ENCODE measurements at regions not wholly inside any gene's neighbourhood (a gene's known extent, or its start where the extent isn't known, plus 50 kb on each side); places are given as distances from the start of the nearest gene placed in this dataset.
A peak's percentile ranks its signal among the peaks of the same experiment; 100 is the strongest.

GRCh38 chr3:124201226-124201625 lies 209.3 kb upstream of the ROPN1 start:
- no peak for DNase-seq

DNA sequence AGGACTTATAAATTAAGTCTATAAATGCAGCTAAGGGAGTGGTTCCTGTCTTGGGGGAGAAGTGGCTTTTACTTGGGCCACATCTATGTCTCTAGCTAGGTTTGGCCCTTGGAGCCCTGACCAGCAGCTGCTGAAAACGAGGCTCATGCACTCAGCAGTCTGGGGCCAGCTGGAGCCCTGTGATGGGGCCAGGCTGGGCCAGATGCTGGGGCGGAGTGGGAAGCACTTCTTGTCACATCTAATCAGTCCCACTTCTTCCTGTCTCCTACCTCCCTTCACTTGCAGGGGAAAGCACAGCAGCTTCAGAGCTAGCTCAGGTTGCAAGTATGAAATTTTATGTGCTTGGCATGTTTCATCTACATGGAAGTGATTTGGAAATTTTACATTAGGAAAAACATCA lies 209.9 kb upstream of the ROPN1 start:
- DNase-seq, result peak; percentile 89 to 96

DNA sequence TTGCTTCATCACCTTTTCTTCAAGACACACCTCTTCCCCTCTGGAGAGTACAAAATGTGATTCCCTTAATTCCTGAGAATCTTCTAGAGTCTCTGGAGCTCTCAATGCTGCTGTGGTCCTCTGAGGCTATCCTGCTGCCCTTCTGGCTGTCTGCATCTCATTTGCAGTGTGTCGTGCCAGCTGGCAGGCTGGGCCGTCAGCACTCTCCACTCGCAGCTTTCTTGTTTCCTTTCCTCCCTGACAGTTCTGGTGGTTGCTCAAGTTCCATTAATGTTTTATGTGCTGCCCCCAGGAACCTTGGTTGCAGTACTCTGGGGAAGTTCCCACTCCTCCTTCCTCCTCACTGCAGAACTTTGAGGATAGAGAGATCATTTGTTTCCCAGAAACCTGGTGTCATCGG lies 210.8 kb upstream of the ROPN1 start:
- peak; percentile 50 to 80 for DNase-seq

DNA sequence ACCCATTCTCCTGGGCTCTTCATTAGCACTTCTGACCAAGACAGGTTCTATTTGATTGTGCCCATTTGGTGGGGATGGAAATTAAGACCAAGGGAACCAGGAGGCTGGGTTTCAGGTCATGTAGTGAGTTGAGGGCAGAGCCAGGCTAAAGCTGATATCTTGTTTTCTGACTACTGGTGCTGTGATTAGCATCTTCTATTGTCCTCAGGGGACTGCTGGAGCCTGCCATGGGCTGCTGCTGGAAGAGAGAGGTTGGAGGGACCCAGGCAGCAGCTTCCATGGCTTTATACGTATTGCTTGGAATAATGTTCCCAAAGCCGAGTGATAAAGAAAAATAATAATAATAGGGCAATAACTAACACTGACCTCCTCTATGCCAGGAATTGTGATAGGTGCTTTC lies 211.4 kb upstream of the ROPN1 start:
- DNase-seq, result no peak

DNA sequence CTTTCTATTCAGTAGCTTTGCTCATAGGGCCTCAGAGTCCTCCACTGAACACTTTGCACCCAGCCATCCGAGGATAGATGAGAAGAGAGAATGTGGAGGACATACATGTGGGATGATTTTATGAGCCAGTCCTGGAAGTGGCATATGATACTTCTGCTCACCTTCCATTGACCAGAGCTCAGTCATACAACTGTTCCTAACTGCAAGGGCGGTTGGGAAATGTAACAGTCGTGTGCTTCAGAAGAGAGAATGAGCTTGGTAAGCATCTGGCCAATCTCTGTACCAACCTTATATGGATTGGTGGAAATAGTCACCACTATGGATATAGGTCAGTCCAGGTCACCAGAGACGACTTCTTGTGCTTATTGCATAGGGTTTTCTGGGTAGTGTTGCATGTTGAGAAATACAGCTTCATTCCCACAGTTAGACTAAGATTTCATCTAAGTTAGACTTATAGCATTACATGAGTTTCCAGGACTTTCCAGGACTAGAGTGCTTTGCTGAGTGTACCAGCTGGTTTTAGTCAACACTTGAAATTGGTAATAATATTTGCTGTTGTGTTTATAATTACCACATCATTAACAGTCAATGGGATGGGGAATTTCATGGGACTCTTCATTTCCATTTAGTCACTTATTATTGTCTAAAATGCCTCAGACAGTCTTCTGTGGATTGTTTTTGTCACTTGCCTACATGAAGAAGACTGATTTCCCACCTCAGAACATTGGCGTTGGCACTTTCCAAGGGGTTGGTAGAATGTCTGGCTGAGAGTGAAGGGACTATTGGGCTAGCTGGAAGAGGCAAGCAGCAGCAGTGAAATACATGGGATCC lies 214.5 kb upstream of the ROPN1 start:
- no peak for DNase-seq

DNA sequence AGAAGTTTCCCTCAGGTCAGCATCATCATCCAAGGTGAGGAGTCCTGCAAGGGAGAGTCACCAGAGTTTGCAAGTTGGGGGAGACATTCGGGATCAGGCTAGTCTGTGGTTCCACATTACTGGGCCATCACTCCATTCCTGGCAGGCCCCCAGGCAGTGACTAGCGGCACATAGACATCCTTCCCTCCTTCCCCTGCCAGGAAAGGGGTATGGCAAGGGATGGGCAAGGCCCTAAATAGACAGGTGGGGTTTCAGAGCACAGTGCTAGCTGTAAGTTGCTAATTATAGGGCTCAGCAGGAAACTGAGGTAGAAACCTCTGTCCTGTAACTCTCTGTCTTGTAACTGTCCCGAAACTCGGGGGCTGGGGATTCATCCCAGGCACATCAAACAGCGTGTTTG lies 215.2 kb upstream of the ROPN1 start:
- no peak for DNase-seq

GRCh38 chr3:124207873-124208485 lies 216.1 kb upstream of the ROPN1 start:
- DNase-seq, result no peak

DNA sequence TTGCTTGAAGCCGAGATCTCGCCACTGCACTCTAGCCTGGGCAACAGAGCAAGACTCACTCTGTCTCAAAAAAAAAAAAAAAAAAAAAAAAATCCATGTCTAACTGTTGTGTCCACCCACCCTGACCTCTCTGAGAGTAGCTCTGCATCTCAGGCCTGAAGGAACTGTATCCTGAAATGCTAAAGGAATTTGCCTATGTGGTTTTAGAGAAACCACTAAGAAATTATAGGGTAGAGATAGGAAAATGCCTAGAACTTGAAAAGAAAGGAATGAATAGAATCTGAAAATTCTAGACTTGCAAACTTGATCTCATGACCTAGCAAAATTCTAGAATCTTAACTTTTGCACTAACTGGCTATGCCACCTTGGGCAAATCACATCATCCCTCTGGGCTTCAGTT lies 217.5 kb upstream of the ROPN1 start:
- no peak for DNase-seq

DNA sequence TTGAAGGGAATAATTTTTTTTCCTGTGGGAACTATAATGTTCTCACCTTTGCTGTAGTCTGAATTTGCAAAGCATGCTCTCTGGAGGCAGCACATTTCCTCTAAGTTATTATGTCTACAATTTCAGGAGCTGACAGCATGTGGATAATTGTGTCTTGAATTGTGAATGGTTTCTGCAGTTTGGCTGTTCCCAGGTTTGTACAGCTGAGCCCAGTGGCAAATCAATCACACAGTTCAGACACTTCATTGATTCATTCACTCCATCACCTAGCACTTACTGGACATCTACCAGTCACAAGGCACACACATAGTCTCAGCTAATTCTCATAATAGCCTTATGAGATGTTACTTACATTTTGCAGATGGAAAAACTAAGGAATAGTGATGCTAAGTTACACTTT lies 219.0 kb upstream of the ROPN1 start:
- no peak for DNase-seq

DNA sequence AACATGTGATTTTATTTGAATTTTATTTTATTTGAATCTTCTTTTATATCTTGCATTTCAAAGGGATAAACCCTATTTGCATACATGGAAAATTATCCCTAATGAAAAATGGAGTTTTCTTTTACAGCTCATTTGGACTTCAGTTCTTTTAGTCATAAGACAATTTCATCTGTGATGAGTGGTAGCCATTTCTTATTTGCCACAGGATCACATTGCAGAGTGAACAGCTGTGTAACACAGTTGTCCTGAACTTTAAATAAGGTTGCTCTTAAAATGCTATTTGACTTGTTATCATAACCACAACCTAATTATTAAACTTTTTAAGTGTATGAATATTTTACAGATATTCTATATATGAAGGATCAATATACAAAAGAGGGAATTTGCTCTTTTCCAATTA lies 221.7 kb upstream of the ROPN1 start:
- DNase-seq, result peak in 1 of 2 experiments; percentile 39

GRCh38 chr3:124217542-124217941 lies 225.6 kb upstream of the ROPN1 start:
- DNase-seq, result no peak

GRCh38 chr3:124221422-124221821 lies 229.5 kb upstream of the ROPN1 start:
- DNase-seq, result no peak

DNA sequence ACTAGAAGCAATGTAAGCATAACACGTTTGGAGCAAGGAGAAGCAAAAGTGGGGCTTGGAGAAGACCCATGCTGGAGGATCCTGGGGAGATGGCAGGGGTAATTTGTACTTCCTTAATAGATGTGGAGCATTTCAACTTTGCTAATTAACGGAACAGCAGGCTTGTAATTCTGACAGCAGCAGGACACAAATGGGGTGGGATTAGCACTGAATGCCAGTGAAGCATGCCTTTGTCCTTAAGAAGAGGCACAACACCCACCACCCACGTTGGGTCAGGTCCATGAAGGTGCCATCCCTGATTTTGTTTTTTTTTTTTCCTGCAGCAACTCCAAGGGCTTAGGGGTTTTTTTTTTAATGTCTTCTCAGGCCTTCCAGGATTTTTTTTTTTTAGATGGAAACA lies 231.9 kb upstream of the ROPN1 start:
- peak in 1 of 2 experiments; percentile 69 for DNase-seq

DNA sequence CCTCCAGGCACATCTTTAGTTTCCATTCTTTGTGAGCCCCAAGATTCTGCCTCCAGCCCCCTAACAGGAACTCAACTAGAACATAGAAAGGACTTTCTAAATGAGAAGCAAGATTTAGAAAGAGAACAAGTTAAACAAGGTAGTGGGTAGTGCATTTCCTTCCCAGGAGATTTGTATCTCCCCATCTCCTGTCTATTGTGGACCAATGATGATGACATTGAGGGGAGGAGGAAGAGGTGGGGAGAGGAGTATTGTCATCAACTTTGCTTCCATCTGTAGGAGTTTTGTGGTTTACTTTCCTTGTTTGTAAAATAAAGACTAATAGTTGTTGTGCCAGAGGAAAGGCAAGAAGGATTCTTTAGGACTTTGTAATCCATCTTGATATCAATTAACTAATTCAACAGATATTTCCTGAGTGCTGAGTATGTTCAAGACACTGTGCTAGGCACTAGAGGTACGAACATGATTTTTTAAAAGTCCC lies 235.3 kb upstream of the ROPN1 start:
- no peak for DNase-seq

DNA sequence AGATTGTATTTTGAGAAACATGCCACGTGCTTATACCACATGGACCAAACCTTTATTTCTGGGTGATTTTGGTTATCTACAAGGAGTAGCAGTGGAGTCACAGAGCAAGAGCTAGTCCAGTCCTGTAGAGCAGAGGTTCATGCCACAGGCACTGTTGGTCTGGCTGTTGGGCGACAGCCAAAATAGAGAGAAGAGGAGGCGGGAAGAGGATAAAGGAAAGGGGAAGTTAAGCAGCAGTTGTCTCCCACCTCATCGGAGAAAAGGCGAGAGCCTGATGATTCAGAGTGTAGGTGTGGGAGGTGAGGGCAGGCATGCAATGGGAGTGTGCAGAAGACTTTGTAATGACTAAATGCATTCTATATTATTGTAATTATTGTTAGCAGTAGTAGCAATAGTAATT lies 237.5 kb upstream of the ROPN1 start:
- DNase-seq, result no peak

DNA sequence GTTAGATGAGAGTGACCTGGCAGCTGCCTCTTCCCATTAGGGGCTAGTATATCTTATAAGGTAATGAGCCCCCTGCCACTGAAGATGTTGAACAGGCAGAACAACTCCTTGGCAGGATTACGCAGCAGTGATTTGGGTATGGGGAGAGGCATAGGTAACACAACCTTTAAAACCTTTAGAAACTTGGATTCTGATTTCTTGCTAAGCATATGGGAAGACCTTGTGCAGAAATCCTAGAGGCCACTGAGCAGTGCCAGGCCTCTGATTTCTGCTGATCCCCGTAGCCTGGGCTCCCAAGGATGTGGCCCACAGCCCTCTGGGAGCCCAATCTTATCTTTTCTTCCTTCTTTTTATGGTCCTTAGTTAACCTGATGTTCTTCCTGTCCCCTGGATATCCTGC lies 237.9 kb upstream of the ROPN1 start:
- DNase-seq, result no peak

DNA sequence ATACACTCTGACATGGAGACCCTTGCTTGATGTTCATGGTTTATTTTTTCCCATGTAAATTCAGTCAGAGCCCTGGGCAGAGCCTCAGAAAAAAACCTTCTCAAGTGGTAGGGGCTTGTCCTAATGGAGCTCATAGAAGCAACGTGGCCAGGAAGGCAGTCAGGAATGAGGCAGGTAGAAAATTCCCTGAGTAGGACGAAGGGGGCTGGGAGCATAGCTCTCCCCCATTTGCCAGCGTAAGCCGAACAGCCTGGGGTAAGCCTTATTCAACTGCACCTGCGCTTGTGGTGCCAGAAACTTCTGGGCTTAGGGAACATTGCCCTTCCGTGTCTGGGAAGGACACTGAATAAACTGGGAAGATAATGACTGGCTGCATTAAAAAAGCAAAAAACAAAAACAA lies 238.5 kb upstream of the ROPN1 start:
- no peak for DNase-seq

GRCh38 chr3:124230998-124231397 lies 239.1 kb upstream of the ROPN1 start:
- no peak for DNase-seq

- no peak for DNase-seq
Measured at GRCh38 chr3:124234852-124235252, 242.9 kb upstream of the ROPN1 start.

DNA sequence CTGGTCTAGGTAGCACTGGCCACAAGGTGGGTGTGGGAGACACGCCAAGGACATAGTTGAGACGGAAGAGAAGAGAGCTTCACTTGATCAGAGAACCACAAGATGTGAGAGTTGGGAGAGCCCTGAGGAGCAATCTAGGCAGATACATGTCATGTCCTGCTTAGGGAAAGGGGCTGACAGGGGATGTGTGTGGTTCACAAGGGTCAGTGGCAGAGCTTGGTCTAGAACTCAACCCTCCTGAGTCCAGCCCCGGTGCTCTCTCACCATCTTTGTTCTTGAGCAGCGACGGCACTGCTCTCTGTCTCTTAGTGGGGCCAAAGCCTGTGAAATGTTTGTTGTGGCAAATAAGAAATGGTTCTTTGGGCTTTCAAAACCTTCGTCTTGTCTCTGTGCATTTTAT lies 243.5 kb upstream of the ROPN1 start:
- DNase-seq, result no peak

DNA sequence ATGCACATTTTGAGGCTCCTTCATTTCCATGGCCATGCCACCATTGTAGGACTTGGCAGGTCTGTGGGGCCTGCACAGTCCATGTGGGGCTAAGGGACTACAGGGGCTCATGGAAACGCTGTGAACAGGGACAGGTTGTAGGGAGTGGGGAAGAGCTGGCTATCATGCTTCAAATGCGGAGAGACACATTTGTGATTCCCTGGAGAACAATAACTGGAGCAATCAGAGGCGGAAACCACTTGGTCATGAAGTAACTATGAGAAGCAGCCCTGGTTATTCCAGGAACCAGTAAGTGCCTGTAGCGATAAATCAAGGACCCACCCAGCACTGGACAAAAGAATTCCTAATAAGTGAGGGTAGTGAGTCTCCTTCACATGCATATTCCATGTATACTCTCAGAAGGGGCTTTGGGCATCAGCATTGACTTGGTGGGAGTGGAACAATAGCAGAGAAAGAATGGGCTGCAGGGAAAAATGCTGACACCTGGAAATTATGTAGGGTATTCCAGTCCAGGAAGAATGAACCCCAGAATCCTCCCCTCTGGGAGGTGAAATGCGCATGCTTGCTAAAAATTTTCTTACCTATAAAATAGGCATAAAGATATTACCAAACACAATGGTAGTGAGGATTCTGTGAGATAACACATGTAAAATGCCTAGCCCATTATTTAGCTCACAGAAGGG lies 251.4 kb upstream of the ROPN1 start:
- DNase-seq, result peak in 1 of 2 experiments; percentile 8

GRCh38 chr3:124246376-124246775 lies 254.5 kb upstream of the ROPN1 start:
- DNase-seq, result no peak

GRCh38 chr3:124246949-124247348 lies 255.0 kb upstream of the ROPN1 start:
- peak; percentile 20 to 62 for DNase-seq

DNA sequence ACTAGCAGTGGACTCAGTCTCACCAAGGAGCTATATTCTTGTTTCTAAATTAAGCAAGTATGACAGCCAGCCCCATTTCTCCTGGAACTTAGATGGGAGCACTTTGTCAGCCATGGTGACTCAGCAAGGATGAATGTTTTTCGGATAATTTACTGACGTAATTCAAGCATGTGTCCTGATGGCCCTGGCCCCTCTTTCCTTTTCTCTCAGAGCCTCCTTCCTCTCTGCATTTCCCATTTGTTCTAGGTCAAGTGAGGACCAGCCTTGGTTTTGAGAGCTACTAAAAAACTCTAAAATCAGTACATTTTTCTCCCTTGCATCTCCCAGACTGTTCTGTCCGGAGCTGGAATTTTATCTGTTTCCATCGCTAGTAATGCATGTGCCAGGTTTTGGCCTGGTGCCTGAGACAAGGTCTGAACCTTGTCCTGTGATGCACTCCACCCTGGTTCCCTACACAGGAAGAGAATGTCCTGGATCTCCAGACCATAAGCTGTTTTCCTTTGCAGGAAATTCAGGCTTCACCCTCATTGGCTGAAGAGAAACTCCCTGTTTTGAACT lies 256.6 kb upstream of the ROPN1 start:
- DNase-seq, result no peak

All from NCI-H524 (cell line).